GM12865 (cell line): ENCODE measurements at regions not wholly inside any gene's neighbourhood (a gene's known extent, or its start where the extent isn't known, plus 50 kb on each side); places are given as distances from the start of the nearest gene placed in this dataset.
A peak's percentile ranks its signal among the peaks of the same experiment; 100 is the strongest.
"Not testable (repeated sequence)": the region's sequence is repeated elsewhere in the genome, so short reads cannot be mapped to it uniquely, and the experiment has no call there.

ENCODE experiments used
- DNase-seq: peaks from one replicate; pipeline ENCODE4 v3.0.0; 2010; ENCODE audit warnings: low read depth
- H3K4me3 ChIP-seq: 2 replicates; pipeline ENCODE4 v1.5.1; 2011; ENCODE audit warnings: mild to moderate bottlenecking, low read depth, low read length, control low read depth
- TF ChIP-seq, protein P1 (sequence below): IDR thresholded peaks from 2 replicates; pipeline ENCODE4 v1.5.1; 2011; ENCODE audit warnings: low read length, control low read depth, low read depth, inconsistent platforms; ENCODE audit not compliant: insufficient read depth; ENCODE audit errors: missing control alignments

DNA sequence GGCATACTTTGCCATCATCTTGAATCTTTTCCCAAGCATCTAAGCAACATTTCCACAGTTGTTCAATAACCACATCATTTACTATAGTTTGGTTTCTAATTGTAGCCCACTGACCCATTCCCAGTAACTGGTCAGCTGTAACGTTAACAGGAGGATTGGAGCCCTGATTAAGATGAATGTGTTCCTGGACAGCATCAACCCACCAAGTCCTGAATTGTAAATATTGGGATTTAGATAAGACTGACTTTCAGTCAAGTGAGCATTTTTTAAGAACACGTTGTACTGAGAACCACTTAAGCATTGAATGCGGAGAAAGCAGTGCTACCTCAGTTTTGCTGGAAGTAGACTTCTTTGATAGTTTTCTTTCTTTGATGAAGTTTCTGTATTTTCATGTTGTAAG is 53.3 kb upstream of the ARL4D start:
- not testable (repeated sequence) for H3K4me3 ChIP-seq, DNase-seq

DNA sequence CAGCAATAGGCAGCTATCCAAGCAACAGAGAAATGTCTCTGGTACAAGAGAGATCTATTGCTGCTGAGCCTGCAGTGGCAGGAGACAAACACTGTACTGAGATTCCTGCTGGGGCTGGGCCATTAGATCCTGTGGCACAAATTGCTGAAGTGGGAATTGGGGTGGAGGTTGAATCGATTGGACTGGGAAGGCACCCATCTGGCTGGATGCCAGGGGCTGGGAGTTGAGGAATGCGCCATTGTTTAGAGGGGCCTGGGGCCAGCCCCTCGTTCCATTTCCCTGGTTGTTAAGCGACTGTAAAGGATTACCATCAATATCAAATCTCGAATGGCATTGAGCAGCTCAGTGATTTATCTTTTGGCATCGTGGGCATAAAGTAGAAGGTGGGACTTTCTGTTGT is 54.1 kb upstream of the ARL4D start:
- H3K4me3 ChIP-seq: no peak overlapping the region
- DNase-seq: no peak
- TF ChIP-seq, protein P1, sequence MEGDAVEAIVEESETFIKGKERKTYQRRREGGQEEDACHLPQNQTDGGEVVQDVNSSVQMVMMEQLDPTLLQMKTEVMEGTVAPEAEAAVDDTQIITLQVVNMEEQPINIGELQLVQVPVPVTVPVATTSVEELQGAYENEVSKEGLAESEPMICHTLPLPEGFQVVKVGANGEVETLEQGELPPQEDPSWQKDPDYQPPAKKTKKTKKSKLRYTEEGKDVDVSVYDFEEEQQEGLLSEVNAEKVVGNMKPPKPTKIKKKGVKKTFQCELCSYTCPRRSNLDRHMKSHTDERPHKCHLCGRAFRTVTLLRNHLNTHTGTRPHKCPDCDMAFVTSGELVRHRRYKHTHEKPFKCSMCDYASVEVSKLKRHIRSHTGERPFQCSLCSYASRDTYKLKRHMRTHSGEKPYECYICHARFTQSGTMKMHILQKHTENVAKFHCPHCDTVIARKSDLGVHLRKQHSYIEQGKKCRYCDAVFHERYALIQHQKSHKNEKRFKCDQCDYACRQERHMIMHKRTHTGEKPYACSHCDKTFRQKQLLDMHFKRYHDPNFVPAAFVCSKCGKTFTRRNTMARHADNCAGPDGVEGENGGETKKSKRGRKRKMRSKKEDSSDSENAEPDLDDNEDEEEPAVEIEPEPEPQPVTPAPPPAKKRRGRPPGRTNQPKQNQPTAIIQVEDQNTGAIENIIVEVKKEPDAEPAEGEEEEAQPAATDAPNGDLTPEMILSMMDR: no peak

DNA sequence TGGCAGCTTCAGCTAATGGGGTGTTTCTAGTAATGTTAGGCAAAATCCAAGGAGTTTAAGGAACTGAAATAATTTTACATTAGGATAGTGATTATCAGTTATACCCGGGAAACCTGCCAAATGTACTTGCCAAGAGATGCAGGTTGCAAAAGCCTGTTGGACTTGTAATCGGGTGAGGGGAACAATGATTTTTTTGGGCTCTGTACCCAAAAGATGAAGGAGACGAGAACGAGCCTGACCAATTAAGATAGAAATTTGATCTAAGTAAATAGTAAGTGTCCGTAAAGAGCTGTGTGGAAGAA is 56.3 kb upstream of the ARL4D start:
- TF ChIP-seq, protein P1: no peak
- no peak for DNase-seq
- H3K4me3 ChIP-seq: no peak overlapping the region

DNA sequence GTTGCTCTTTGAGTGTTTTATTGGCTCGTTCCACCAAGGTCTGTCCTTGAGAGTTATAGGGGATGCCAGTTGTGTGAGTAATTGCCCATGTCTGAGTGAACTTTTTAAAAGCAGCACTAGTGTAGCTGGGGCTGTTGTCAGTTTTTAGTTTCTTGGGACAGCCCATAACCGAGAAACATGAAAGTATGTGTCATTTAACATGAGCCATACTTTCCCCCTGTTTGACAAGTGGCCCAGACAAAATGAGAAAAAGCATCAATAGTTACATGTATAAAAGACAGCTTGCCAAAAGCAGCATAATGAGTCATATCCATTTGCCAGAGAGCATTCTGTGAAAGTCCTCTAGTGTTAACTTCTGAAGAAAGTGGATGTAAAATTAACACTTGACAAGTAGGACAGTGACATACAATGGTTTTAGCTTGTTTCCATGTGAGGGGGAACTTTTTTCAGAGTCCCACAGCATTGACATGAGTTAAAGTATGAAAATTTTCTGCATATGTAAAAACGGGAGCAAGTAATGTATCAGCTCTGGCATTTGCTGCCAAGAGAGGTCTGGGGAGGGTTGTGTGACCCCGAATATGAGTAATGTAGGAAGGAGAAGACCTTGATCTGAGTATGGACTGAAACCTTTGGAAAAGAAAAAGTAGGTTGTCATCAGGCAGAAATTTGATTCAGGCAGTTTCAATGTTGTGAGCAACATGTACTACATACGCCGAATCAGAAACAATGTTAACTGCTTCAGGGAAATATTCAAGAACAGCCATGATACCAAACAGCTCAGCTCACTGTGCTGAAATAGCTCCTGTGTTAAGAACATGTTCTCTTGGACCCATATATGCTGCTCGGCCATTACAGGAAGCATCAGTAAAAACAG is 56.8 kb upstream of the ARL4D start:
- DNase-seq: peak; percentile 56
- TF ChIP-seq, protein P1: no peak
- no peak overlapping the region for H3K4me3 ChIP-seq

DNA sequence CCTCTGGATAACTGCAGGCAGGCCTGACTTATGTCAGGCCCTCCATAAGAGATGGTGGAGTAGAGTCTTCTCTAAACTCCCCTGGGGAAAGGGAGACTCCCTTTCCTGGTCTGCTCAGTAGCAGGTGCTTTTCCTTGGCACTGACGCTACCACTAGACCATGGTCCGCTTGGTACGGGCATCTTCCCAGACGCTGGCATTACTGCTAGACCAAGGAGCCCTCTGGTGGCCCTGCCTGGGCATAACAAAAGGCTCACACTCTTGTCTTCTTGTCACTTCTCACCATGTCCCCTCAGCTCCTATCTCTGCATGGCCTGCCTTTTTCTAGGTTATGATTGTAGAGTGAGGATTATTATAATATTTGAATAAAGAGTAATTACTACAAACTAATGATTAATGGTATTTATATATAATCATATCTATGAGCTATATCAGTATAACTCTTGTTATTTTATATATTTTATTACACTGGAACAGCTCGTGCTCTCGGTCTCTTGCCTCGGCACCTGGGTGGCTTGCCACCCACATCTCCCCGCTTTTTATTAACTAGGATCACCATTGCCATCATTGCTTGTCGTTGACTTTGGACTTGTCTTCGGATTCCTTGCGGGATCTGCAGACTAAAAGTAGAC is 59.8 kb upstream of the ARL4D start:
- peak; percentile 63 for DNase-seq
- H3K4me3 ChIP-seq: no peak overlapping the region
- TF ChIP-seq, protein P1: peak; percentile 77

DNA sequence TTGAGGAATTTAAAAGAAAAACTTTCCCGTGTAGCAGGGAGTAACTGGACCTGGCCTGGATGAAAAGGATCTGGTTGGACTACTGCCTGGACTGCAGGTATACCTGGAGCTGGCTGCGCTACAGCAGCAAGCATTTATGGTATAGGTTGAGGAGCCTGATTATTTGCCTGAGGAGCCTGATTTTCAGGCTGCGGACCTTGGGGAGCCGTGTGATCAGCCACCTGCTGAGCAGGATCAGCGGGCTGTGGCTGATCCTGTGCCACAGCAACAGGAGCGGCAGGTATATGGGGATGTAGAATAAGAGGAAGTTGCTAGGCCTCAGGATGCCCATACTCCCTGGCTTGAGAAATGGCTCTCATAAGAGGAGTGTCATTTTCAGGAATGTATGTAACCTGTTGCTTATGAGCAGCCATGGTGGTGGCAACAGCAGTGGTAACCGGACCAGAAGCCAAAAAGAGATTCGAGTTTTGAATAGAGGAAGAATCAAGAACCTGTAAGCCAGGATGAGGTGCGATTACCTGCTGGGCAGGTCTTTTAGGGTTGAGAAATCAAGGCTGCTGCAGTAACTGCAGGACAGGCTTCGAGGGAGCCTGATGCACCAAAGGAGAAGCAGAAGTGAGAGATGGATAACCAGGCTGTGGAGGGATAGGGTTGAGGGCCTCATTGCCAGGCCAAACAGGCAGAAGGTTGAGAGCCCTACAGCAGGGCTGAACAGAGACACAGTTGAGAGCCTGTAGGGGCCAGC is 60.9 kb upstream of the ARL4D start:
- TF ChIP-seq, protein P1: no peak
- DNase-seq: no peak
- H3K4me3 ChIP-seq: no peak overlapping the region

DNA sequence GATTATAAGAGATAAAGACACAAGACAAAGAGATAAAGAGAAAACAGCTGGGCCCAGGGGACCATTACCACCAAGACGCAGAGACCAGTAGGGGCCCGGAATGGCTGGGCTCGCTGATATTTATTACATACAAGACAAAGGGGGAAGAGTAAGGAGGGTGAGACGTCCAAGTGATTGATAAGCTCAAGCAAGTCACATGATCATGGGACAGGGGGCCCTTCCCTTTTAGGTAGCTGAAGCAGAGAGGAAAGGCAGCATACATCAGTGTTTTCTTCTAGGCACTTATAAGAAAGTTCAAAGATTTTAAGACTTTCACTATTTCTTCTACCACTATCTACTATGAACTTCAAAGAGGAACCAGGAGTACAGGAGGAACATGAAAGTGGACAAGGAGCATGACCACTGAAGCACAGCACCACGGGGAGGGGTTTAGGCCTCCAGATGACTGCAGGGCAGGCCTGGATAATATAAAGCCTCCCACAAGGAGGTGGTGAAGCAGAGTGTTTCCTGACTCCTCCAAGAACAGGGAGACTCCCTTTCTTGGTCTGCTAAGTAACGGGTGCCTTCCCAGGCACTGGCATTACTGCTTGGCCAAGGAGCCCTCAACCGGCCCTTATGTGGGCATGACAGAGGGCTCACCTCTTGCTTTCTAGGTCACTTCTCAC is 63.9 kb upstream of the ARL4D start:
- TF ChIP-seq, protein P1: no peak
- DNase-seq: no peak
- no peak overlapping the region for H3K4me3 ChIP-seq
